B cell (primary cell): ENCODE measurements at regions not wholly inside any gene's neighbourhood (a gene's known extent, or its start where the extent isn't known, plus 50 kb on each side); places are given as distances from the start of the nearest gene placed in this dataset.

Source experiments
- ATAC-seq: fragments of 200-7000 bp; cut with Tn5 transposase; one replicate; pipeline ENCODE4 v1.10.0; 2021; ENCODE audit warnings: low read depth, mild to moderate bottlenecking, moderate number of reproducible peaks, moderate library complexity
- CTCF ChIA-PET: fragments of 350-600 bp; sonication (Branson Sonifier 250); formaldehyde crosslinking; loops from one replicate; lab custom pipeline; 2021; ENCODE audit warnings: antibody characterized with exemption, inconsistent platforms; lab: Charles Lee
- POLR2A ChIA-PET: fragments of 350-600 bp; sonication (Branson Sonifier 250); formaldehyde crosslinking; loops from one replicate; lab custom pipeline; 2021; ENCODE audit warnings: antibody characterized with exemption; lab: Charles Lee
- DNase-seq: peaks from one replicate; pipeline ENCODE4 v3.0.0; 2013
- H2AFZ ChIP-seq: 2 replicates; pipeline ENCODE4 v1.6.1; 2012; ENCODE audit warnings: mild to moderate bottlenecking, low read depth, low read length; ENCODE audit not compliant: insufficient read depth, poor library complexity, severe bottlenecking
- H3K27ac ChIP-seq, 2 donors: 1 replicate in 1 of 2; 2 replicates in 1 of 2; pipeline ENCODE4 v1.5.1; 2012 to 2013; ENCODE audit warnings: low read length in 2 of 2, mild to moderate bottlenecking in 2 of 2, moderate library complexity in 1 of 2
- H3K27me3 ChIP-seq, 4 experiments: fragments of 200-600 bp in 1 of 4; sonication (generic) in 1 of 4; replicated peaks in 1 of 4; 1 replicate in 2 of 4; 2 replicates in 2 of 4; pipeline versions ENCODE4 v1.6.1 to v1.7.0; 2013 to 2016; ENCODE audit warnings: low read length in 3 of 4, mild to moderate bottlenecking in 2 of 4, mixed read lengths in 1 of 4, moderate library complexity in 1 of 4; ENCODE audit not compliant: insufficient read depth in 4 of 4, control insufficient read depth in 3 of 4; ENCODE audit errors: control extremely low read depth in 1 of 4
- H3K36me3 ChIP-seq, 2 experiments: replicated peaks in 1 of 2; 1 replicate in 1 of 2; 2 replicates in 1 of 2; pipeline versions ENCODE4 v1.6.1 to v1.7.1; 2013; ENCODE audit warnings: low read length in 1 of 2; ENCODE audit not compliant: insufficient read depth in 2 of 2, control insufficient read depth in 1 of 2; ENCODE audit errors: control extremely low read depth in 1 of 2, extremely low read depth in 1 of 2
- H3K4me1 ChIP-seq, 2 donors: fragments of 200-600 bp in 1 of 2; sonication (generic) in 1 of 2; 1 replicate in 1 of 2; 2 replicates in 1 of 2; pipeline versions ENCODE4 v1.5.1 to v1.6.1; 2013 to 2017; ENCODE audit warnings: low read length in 2 of 2; ENCODE audit not compliant: control insufficient read depth in 2 of 2, insufficient read depth in 2 of 2
- H3K4me2 ChIP-seq: replicated peaks from 2 replicates; pipeline ENCODE3; 2012; ENCODE audit warnings: mild to moderate bottlenecking, low read depth, low read length; ENCODE audit not compliant: poor library complexity, severe bottlenecking
- H3K4me3 ChIP-seq, 5 experiments: fragments of 200-600 bp in 1 of 5; sonication (generic) in 1 of 5; 1 replicate in 3 of 5; 2 replicates in 2 of 5; pipeline versions ENCODE4 v1.5.1 to v1.7.0; 2011 to 2016; ENCODE audit warnings: low read length in 4 of 5, mild to moderate bottlenecking in 4 of 5, low read depth in 2 of 5, control low read depth in 1 of 5, moderate library complexity in 1 of 5; ENCODE audit not compliant: insufficient read depth in 1 of 5; ENCODE audit errors: control extremely low read depth in 1 of 5, extremely low read depth in 1 of 5
- H3K79me2 ChIP-seq: fragments of 200-600 bp; sonication (generic); one replicate; pipeline ENCODE4 v1.6.0; 2016; ENCODE audit warnings: low read length; ENCODE audit not compliant: control insufficient read depth, insufficient read depth
- H3K9ac ChIP-seq: fragments of 200-600 bp; sonication (generic); 2 replicates; pipeline ENCODE4 v1.6.1; 2017; ENCODE audit warnings: mild to moderate bottlenecking, low read length, moderate library complexity
- H3K9me3 ChIP-seq, 3 donors: one replicate each; pipeline versions ENCODE4 v1.6.1 to v1.7.1; 2013; ENCODE audit warnings: low read length in 2 of 3; ENCODE audit not compliant: control insufficient read depth in 2 of 3, insufficient read depth in 1 of 3; ENCODE audit errors: control extremely low read depth in 1 of 3
- H4K20me1 ChIP-seq: 2 replicates; pipeline ENCODE4 v1.6.0; 2012; ENCODE audit warnings: mild to moderate bottlenecking, low read length; ENCODE audit not compliant: insufficient read depth, control insufficient read depth, poor library complexity, severe bottlenecking
- H3K27ac Mint-ChIP-seq: one replicate; pipeline ENCODE4 v1.8.0; 2021; ENCODE audit warnings: mixed read lengths
- H3K27me3 Mint-ChIP-seq: one replicate; pipeline ENCODE4 v1.8.0; 2021; ENCODE audit warnings: mixed read lengths
- H3K4me1 Mint-ChIP-seq: one replicate; pipeline ENCODE4 v1.8.0; 2021; ENCODE audit warnings: mixed read lengths
- H3K4me3 Mint-ChIP-seq: one replicate; pipeline ENCODE4 v1.8.0; 2021; ENCODE audit warnings: mixed read lengths
- H3K9me3 Mint-ChIP-seq: one replicate; pipeline ENCODE4 v1.8.0; 2022; ENCODE audit warnings: mixed read lengths; ENCODE audit not compliant: insufficient read depth
- EZH2 ChIP-seq: IDR thresholded peaks from 2 replicates; pipeline ENCODE4 v1.6.1; 2012; ENCODE audit warnings: borderline replicate concordance, low read depth, mild to moderate bottlenecking, moderate library complexity, low read length; ENCODE audit not compliant: insufficient read depth, poor library complexity, severe bottlenecking
- WGBS: methylation state at CpG from one replicate; pipeline ENCODE4 v1.1.5; 2013; ENCODE audit warnings: missing lambda C conversion rate; ENCODE audit not compliant: insufficient coverage; 5-methylcytosine and 5-hydroxymethylcytosine counted together
- intact Hi-C: fragments of 100-400 bp; cut with micrococcal nuclease; formaldehyde crosslinking; loops from one replicate; pipeline ENCODE4 v1.10.0; 2022
- TF ChIP-seq, protein P1 (sequence below): fragments of 200-600 bp; IDR thresholded peaks from one replicate; pipeline ENCODE4 v1.8.0; 2022; ENCODE audit warnings: antibody characterized with exemption, mild to moderate bottlenecking

GRCh38 chr2:128736689-128737545 is 418.2 kb upstream of the HS6ST1 start:
- Histone ChIP-seq H3K4me1 (peaks cover 19 to 29% of the 10 kb centered on the region in 2 donors), H3K27me3 (peaks cover 0 to 22% (median 4%) of the 10 kb centered on the region in 4 experiments), H3K9ac (peak overlapping the region; percentile 46), H3K79me2 (no peaks in the 10 kb centered on the region), H3K4me3 (peak overlapping the region in 4 of 5 experiments; percentile 26 to 50 (median 38)), H3K27ac (no peak overlapping the region), H2AFZ (peak overlapping the region; percentile 89), H4K20me1 (no peaks in the 10 kb centered on the region), H3K9me3 (no peaks in the 10 kb centered on the region), H3K4me2 (peak overlapping the region; percentile 80), H3K36me3 (no peaks in the 10 kb centered on the region)
- ATAC-seq = peak; percentile 75
- CTCF ChIA-PET = interaction anchor here (0.7 to 2.0 kb wide), 11 partner anchors 9 to 1118 kb away, joined by 3 to 18 read pairs (median 4); no protein-coding TSS in a partner anchor
- intact Hi-C loops = loop anchor here (1.0 to 2.0 kb wide), 2 partner anchors 17 to 1112 kb away; no protein-coding TSS in a partner anchor
- H3K27me3 Mint-ChIP-seq = peaks cover 12% of the 10 kb centered on the region
- TF ChIP-seq, protein P1, sequence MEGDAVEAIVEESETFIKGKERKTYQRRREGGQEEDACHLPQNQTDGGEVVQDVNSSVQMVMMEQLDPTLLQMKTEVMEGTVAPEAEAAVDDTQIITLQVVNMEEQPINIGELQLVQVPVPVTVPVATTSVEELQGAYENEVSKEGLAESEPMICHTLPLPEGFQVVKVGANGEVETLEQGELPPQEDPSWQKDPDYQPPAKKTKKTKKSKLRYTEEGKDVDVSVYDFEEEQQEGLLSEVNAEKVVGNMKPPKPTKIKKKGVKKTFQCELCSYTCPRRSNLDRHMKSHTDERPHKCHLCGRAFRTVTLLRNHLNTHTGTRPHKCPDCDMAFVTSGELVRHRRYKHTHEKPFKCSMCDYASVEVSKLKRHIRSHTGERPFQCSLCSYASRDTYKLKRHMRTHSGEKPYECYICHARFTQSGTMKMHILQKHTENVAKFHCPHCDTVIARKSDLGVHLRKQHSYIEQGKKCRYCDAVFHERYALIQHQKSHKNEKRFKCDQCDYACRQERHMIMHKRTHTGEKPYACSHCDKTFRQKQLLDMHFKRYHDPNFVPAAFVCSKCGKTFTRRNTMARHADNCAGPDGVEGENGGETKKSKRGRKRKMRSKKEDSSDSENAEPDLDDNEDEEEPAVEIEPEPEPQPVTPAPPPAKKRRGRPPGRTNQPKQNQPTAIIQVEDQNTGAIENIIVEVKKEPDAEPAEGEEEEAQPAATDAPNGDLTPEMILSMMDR = peak; percentile 99
- TF ChIP-seq EZH2 = no peak
- WGBS = 42% methylated on average over 71 of the region's 71 CpGs
- peak; percentile 79 for DNase-seq
- H3K4me3 Mint-ChIP-seq = peak overlapping the region; percentile 79
- POLR2A ChIA-PET = no interaction called here
- no peak overlapping the region for H3K27ac Mint-ChIP-seq
- no peaks in the 10 kb centered on the region for H3K9me3 Mint-ChIP-seq
- H3K4me1 Mint-ChIP-seq = peaks cover 20% of the 10 kb centered on the region

DNA sequence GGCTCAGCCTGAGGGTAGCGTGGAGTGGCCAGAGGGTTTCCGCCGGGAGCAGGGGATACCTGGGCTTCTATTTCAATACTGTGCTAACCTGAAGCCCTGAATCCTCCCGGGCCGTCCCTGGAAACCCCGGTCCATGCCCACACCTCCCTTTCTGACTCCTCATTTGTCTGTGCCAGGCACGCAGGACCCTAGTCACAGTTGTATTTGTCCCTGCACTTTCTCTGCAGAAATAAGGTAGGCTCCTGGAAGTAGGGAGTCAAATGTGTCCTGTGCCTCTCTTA is 418.8 kb upstream of the HS6ST1 start:
- no peaks in the 10 kb centered on the region for H3K9me3 Mint-ChIP-seq
- DNase-seq (no peak), ATAC-seq (no peak)
- H3K27me3 ChIP-seq = peaks cover 0 to 20% (median 4%) of the 10 kb centered on the region in 4 experiments
- H3K4me3 Mint-ChIP-seq = no peak overlapping the region
- ChIA-PET POLR2A (no interaction called here), CTCF (no interaction called here)
- peaks cover 19 to 29% of the 10 kb centered on the region in 2 donors for H3K4me1 ChIP-seq
- no peak overlapping the region for H2AFZ ChIP-seq
- TF ChIP-seq, protein P1 = no peak
- no peak for TF ChIP-seq EZH2
- intact Hi-C loops = loop anchor here (2.0 kb wide), 1 partner anchor 1111 kb away; no protein-coding TSS in a partner anchor
- H3K4me3 ChIP-seq = no peak overlapping the region
- no peak overlapping the region for H3K27ac Mint-ChIP-seq
- no peaks in the 10 kb centered on the region for H3K9me3 ChIP-seq
- peaks cover 12% of the 10 kb centered on the region for H3K27me3 Mint-ChIP-seq
- no peaks in the 10 kb centered on the region for H4K20me1 ChIP-seq
- 92% methylated on average over 6 of the region's 7 CpGs for WGBS
- no peaks in the 10 kb centered on the region for H3K79me2 ChIP-seq
- H3K4me1 Mint-ChIP-seq = peaks cover 20% of the 10 kb centered on the region
- H3K9ac ChIP-seq = no peak overlapping the region
- no peak overlapping the region for H3K27ac ChIP-seq
- no peaks in the 10 kb centered on the region for H3K36me3 ChIP-seq
- H3K4me2 ChIP-seq = no peak overlapping the region
